Activated CD8-positive, alpha-beta T cell treated with anti-CD3 and anti-CD28 coated beads, Interleukin-2, amount 10 ng/mL, durations not matched to agents 7 days and 5 days (primary cell): ENCODE measurements at regions not wholly inside any gene's neighbourhood (a gene's known extent, or its start where the extent isn't known, plus 50 kb on each side); places are given as distances from the start of the nearest gene placed in this dataset.
A peak's percentile ranks its signal among the peaks of the same experiment; 100 is the strongest.
"Not testable (repeated sequence)": the region's sequence is repeated elsewhere in the genome, so short reads cannot be mapped to it uniquely, and the experiment has no call there.

Experiments
- ATAC-seq: fragments of 150-1000 bp; cut with Tn5 transposase; one replicate; pipeline ENCODE4 v1.10.0; 2021; ENCODE audit warnings: moderate library complexity
- CTCF ChIA-PET: fragments of 350-600 bp; sonication (Branson Sonifier 250); formaldehyde crosslinking; loops from one replicate; lab custom pipeline; 2021; ENCODE audit warnings: antibody characterized with exemption; lab: Charles Lee
- POLR2A ChIA-PET: fragments of 350-600 bp; sonication (Branson Sonifier 250); formaldehyde crosslinking; loops from one replicate; lab custom pipeline; 2021; ENCODE audit warnings: antibody characterized with exemption; lab: Charles Lee
- DNase-seq: peaks from one replicate; pipeline ENCODE4 v3.0.0-alpha.2; 2020
- H3K27ac Mint-ChIP-seq: one replicate; pipeline ENCODE4 v1.8.0; 2021; ENCODE audit warnings: mild to moderate bottlenecking, mixed read lengths
- H3K27me3 Mint-ChIP-seq: one replicate; pipeline ENCODE4 v1.8.0; 2021; ENCODE audit warnings: low read depth, mixed read lengths
- H3K36me3 Mint-ChIP-seq: one replicate; pipeline ENCODE4 v1.8.0; 2021; ENCODE audit warnings: low read depth, mixed read lengths
- H3K4me1 Mint-ChIP-seq: one replicate; pipeline ENCODE4 v1.8.0; 2021; ENCODE audit warnings: low read depth, mixed read lengths
- H3K4me3 Mint-ChIP-seq: one replicate; pipeline ENCODE4 v1.8.0; 2021; ENCODE audit warnings: mild to moderate bottlenecking, mixed read lengths
- H3K9me3 Mint-ChIP-seq: one replicate; pipeline ENCODE4 v1.8.0; 2022; ENCODE audit warnings: mixed read lengths; ENCODE audit not compliant: insufficient read depth

GRCh38 chr17:18546514-18547398, 70.2 kb downstream of the LGALS9C start:
- H3K9me3 Mint-ChIP-seq, ATAC-seq, DNase-seq, CTCF ChIA-PET, POLR2A ChIA-PET, H3K4me3 Mint-ChIP-seq, H3K4me1 Mint-ChIP-seq, H3K36me3 Mint-ChIP-seq, H3K27ac Mint-ChIP-seq, H3K27me3 Mint-ChIP-seq: not testable (repeated sequence)

- peak; percentile 32 for DNase-seq
- H3K27ac Mint-ChIP-seq, ATAC-seq, POLR2A ChIA-PET, H3K9me3 Mint-ChIP-seq, CTCF ChIA-PET, H3K27me3 Mint-ChIP-seq, H3K4me1 Mint-ChIP-seq, H3K4me3 Mint-ChIP-seq, H3K36me3 Mint-ChIP-seq: not testable (repeated sequence)
Observed at GRCh38 chr17:18557086-18557485, 80.5 kb downstream of the LGALS9C start.

GRCh38 chr17:18563381-18564098, 80.7 kb downstream of the TBC1D28 start:
- Mint-ChIP-seq H3K27me3 (peaks cover 11% of the 10 kb centered on the region), H3K4me1 (peaks cover 14% of the 10 kb centered on the region)
- H3K36me3 Mint-ChIP-seq, CTCF ChIA-PET, H3K4me3 Mint-ChIP-seq, H3K9me3 Mint-ChIP-seq, POLR2A ChIA-PET, H3K27ac Mint-ChIP-seq: not testable (repeated sequence)
- DNase-seq (peak; percentile 24), ATAC-seq (peak; percentile 79)

GRCh38 chr17:18564099-18564448, 80.1 kb downstream of the TBC1D28 start:
- ATAC-seq = peak; percentile 70
- H3K9me3 Mint-ChIP-seq, CTCF ChIA-PET, H3K36me3 Mint-ChIP-seq, POLR2A ChIA-PET, H3K27ac Mint-ChIP-seq: not testable (repeated sequence)
- peaks cover 10% of the 10 kb centered on the region for H3K27me3 Mint-ChIP-seq
- H3K4me1 Mint-ChIP-seq = peaks cover 14% of the 10 kb centered on the region
- DNase-seq = peak; percentile 51
- H3K4me3 Mint-ChIP-seq = peak overlapping the region; percentile 4

- H3K9me3 Mint-ChIP-seq, CTCF ChIA-PET, POLR2A ChIA-PET, H3K27ac Mint-ChIP-seq, ATAC-seq, DNase-seq, H3K4me3 Mint-ChIP-seq, H3K36me3 Mint-ChIP-seq: not testable (repeated sequence)
- peaks cover 13% of the 10 kb centered on the region for H3K4me1 Mint-ChIP-seq
- H3K27me3 Mint-ChIP-seq = peaks cover 24% of the 10 kb centered on the region
Observed at GRCh38 chr17:18568108-18568995, 75.8 kb downstream of the TBC1D28 start.

GRCh38 chr17:18569489-18569913, 74.7 kb downstream of the TBC1D28 start:
- H3K36me3 Mint-ChIP-seq, POLR2A ChIA-PET, CTCF ChIA-PET, H3K4me1 Mint-ChIP-seq, H3K9me3 Mint-ChIP-seq, ATAC-seq, DNase-seq, H3K4me3 Mint-ChIP-seq, H3K27ac Mint-ChIP-seq: not testable (repeated sequence)
- peaks cover 21% of the 10 kb centered on the region for H3K27me3 Mint-ChIP-seq

GRCh38 chr17:18572536-18572935, 71.7 kb downstream of the TBC1D28 start:
- H3K4me3 Mint-ChIP-seq, H3K27ac Mint-ChIP-seq, H3K9me3 Mint-ChIP-seq, CTCF ChIA-PET, H3K4me1 Mint-ChIP-seq, ATAC-seq, POLR2A ChIA-PET, DNase-seq, H3K36me3 Mint-ChIP-seq: not testable (repeated sequence)
- H3K27me3 Mint-ChIP-seq = peaks cover 16% of the 10 kb centered on the region

GRCh38 chr17:18574137-18574536, 70.1 kb downstream of the TBC1D28 start:
- H3K27me3 Mint-ChIP-seq = peaks cover 15% of the 10 kb centered on the region
- H3K4me3 Mint-ChIP-seq, H3K4me1 Mint-ChIP-seq, POLR2A ChIA-PET, H3K27ac Mint-ChIP-seq, H3K9me3 Mint-ChIP-seq, CTCF ChIA-PET, DNase-seq, H3K36me3 Mint-ChIP-seq, ATAC-seq: not testable (repeated sequence)
